Natural killer cell (primary cell): ENCODE measurements at regions not wholly inside any gene's neighbourhood (a gene's known extent, or its start where the extent isn't known, plus 50 kb on each side); places are given as distances from the start of the nearest gene placed in this dataset.

Source experiments
- ATAC-seq, 3 donors: fragments of 150-1000 bp in 2 of 3; fragments of 200-7000 bp in 1 of 3; cut with Tn5 transposase; 1 replicate in 1 of 3; 2 replicates in 2 of 3; pipeline ENCODE4 v1.10.0; 2021; ENCODE audit warnings: mild to moderate bottlenecking in 2 of 3, moderate library complexity in 2 of 3
- DNase-seq, 2 donors: peaks; one replicate each; pipeline versions ENCODE4 v3.0.0 to v3.0.0-alpha.2; 2013 to 2021; ENCODE audit warnings: mixed read lengths in 1 of 2
- H3K27ac ChIP-seq: one replicate; pipeline ENCODE4 v1.5.1; 2013; ENCODE audit warnings: mild to moderate bottlenecking, low read length
- H3K27me3 ChIP-seq: one replicate; pipeline ENCODE4 v1.6.1; 2013; ENCODE audit warnings: low read length; ENCODE audit not compliant: control insufficient read depth, insufficient read depth
- H3K36me3 ChIP-seq: one replicate; pipeline ENCODE4 v1.6.1; 2013; ENCODE audit warnings: low read length; ENCODE audit not compliant: control insufficient read depth, insufficient read depth
- H3K4me1 ChIP-seq: one replicate; pipeline ENCODE4 v1.6.1; 2013; ENCODE audit warnings: low read length; ENCODE audit not compliant: control insufficient read depth, insufficient read depth
- H3K4me3 ChIP-seq: one replicate; pipeline ENCODE4 v1.5.1; 2013; ENCODE audit warnings: low read length
- H3K9me3 ChIP-seq: one replicate; pipeline ENCODE4 v1.6.1; 2013; ENCODE audit warnings: low read length; ENCODE audit not compliant: control insufficient read depth, insufficient read depth
- H3K27ac Mint-ChIP-seq, 2 donors: one replicate each; pipeline ENCODE4 v1.8.0; 2022; ENCODE audit warnings: mild to moderate bottlenecking in 2 of 2, mixed read lengths in 2 of 2, moderate library complexity in 1 of 2
- H3K27me3 Mint-ChIP-seq, 2 donors: one replicate each; pipeline ENCODE4 v1.8.0; 2022; ENCODE audit warnings: low read depth in 2 of 2, mixed read lengths in 2 of 2
- H3K36me3 Mint-ChIP-seq: one replicate; pipeline ENCODE4 v1.8.0; 2022; ENCODE audit warnings: mixed read lengths
- H3K4me1 Mint-ChIP-seq, 2 donors: one replicate each; pipeline ENCODE4 v1.8.0; 2022; ENCODE audit warnings: mixed read lengths in 2 of 2
- H3K4me3 Mint-ChIP-seq: one replicate; pipeline ENCODE4 v1.8.0; 2022; ENCODE audit warnings: mild to moderate bottlenecking, moderate library complexity, mixed read lengths
- H3K9me3 Mint-ChIP-seq, 2 donors: one replicate each; pipeline ENCODE4 v1.8.0; 2022; ENCODE audit warnings: mixed read lengths in 2 of 2
- CTCF ChIP-seq: fragments of 200-600 bp; IDR thresholded peaks from one replicate; pipeline ENCODE4 v1.8.0; 2022; ENCODE audit warnings: antibody characterized with exemption
- WGBS: methylation state at CpG from one replicate; pipeline ENCODE4 v1.1.7; 2013; ENCODE audit warnings: missing lambda C conversion rate; ENCODE audit not compliant: insufficient coverage; 5-methylcytosine and 5-hydroxymethylcytosine counted together
- intact Hi-C: fragments of 100-400 bp; cut with micrococcal nuclease; formaldehyde crosslinking; loops from one replicate; pipeline ENCODE4 v1.14.2; 2022

- peaks cover 3 to 4% of the 10 kb centered on the region in 2 donors for H3K27me3 Mint-ChIP-seq
- ATAC-seq (no peak), DNase-seq (no peak)
- intact Hi-C loops, result no loop called here
- H3K27ac Mint-ChIP-seq, result no peak overlapping the region
- no peak for TF ChIP-seq CTCF
- no peak overlapping the region for H3K4me3 Mint-ChIP-seq
- H3K9me3 Mint-ChIP-seq, result no peaks in the 10 kb centered on the region
- Histone ChIP-seq H3K36me3 (no peaks in the 10 kb centered on the region), H3K27ac (no peak overlapping the region), H3K27me3 (no peaks in the 10 kb centered on the region), H3K4me3 (no peak overlapping the region), H3K9me3 (no peaks in the 10 kb centered on the region), H3K4me1 (no peaks in the 10 kb centered on the region)
- H3K36me3 Mint-ChIP-seq, result no peaks in the 10 kb centered on the region
- H3K4me1 Mint-ChIP-seq, result peaks cover 0 to 9% of the 10 kb centered on the region in 2 donors
- 97% methylated on average over 3 of the region's 3 CpGs for WGBS
These were observed 177.7 kb upstream of the PRSS1 start for GRCh38 chr7:142571581-142571980.

GRCh38 chr7:142569851-142570250, 179.4 kb upstream of the PRSS1 start:
- DNase-seq (no peak), ATAC-seq (no peak)
- intact Hi-C loops, result no loop called here
- Histone ChIP-seq H3K27me3 (no peaks in the 10 kb centered on the region), H3K36me3 (no peaks in the 10 kb centered on the region), H3K27ac (no peak overlapping the region), H3K4me1 (no peaks in the 10 kb centered on the region), H3K4me3 (no peak overlapping the region), H3K9me3 (no peaks in the 10 kb centered on the region)
- no peaks in the 10 kb centered on the region for H3K36me3 Mint-ChIP-seq
- no peak overlapping the region for H3K27ac Mint-ChIP-seq
- no peak for TF ChIP-seq CTCF
- H3K4me3 Mint-ChIP-seq, result no peak overlapping the region
- peaks cover 0 to 13% of the 10 kb centered on the region in 2 donors for H3K4me1 Mint-ChIP-seq
- 100% methylated on average over 1 of the region's 1 CpG for WGBS
- H3K9me3 Mint-ChIP-seq, result no peaks in the 10 kb centered on the region
- peaks cover 6 to 10% of the 10 kb centered on the region in 2 donors for H3K27me3 Mint-ChIP-seq

GRCh38 chr7:142568435-142569097, 180.7 kb upstream of the PRSS1 start:
- DNase-seq, result no peak
- 44% methylated on average over 4 of the region's 5 CpGs for WGBS

More at GRCh38 chr7:142568435-142569097, 180.7 kb upstream of the PRSS1 start:
- intact Hi-C loops, result no loop called here
- Histone ChIP-seq H3K4me3 (no peak overlapping the region), H3K4me1 (no peaks in the 10 kb centered on the region), H3K27me3 (no peaks in the 10 kb centered on the region), H3K36me3 (no peaks in the 10 kb centered on the region), H3K9me3 (no peaks in the 10 kb centered on the region), H3K27ac (no peak overlapping the region)
- Mint-ChIP-seq H3K9me3 (no peaks in the 10 kb centered on the region), H3K36me3 (no peaks in the 10 kb centered on the region), H3K27me3 (peaks cover 6 to 10% of the 10 kb centered on the region in 2 donors), H3K4me3 (no peak overlapping the region), H3K4me1 (peaks cover 0 to 17% of the 10 kb centered on the region in 2 donors), H3K27ac (no peak overlapping the region)
- no peak for TF ChIP-seq CTCF
- peak in 1 of 3 donors; percentile 33 for ATAC-seq
